ENCODE measurements at regions not wholly inside any gene's neighbourhood (a gene's known extent, or its start where the extent isn't known, plus 50 kb on each side); places are given as distances from the start of the nearest gene placed in this dataset.
"Not testable (repeated sequence)": the region's sequence is repeated elsewhere in the genome, so short reads cannot be mapped to it uniquely, and the experiment has no call there.

DNA sequence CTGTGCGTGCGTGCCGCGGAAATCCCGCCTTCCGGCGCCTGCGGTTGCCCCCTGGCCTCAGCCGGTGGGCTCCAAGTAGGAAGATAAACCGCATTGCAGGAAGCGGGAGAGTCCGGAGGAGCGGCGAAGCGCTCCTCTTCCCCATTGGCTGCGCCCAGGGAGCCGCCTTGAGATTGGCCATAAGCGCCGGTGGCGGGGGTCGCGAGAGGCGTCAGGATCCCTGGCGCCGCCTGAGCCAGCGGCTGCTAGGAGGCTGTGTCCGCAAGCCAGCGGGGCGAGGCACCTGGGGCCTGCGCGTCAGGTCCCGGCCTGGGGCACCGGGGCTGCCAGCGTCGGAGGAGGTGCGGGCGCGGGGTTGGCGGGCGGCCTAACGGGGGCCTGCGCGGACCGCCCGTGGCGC lies 106.3 kb upstream of the ADCY2 start:
- TF ChIP-seq CTCF (IDR thresholded peaks at IDR 0.05; ENCODE audit: insufficient read depth, low read length, poor library complexity, severe bottlenecking); EZH2phosphoT487 (conservative IDR thresholded peaks at IDR 0.05; ENCODE audit: low read length): not testable (repeated sequence)

All from SU-DHL-6 (cell line).